Right renal cortex interstitium (tissue), 3 donors: ENCODE measurements at regions not wholly inside any gene's neighbourhood (a gene's known extent, or its start where the extent isn't known, plus 50 kb on each side); places are given as distances from the start of the nearest gene placed in this dataset.
"Not testable (repeated sequence)": the region's sequence is repeated elsewhere in the genome, so short reads cannot be mapped to it uniquely, and the experiment has no call there.

ENCODE experiments used
- DNase-seq, 3 donors: peaks; one replicate each; pipeline ENCODE4 v3.0.0-alpha.2; 2013; ENCODE audit warnings: low read depth in 3 of 3, low spot score in 2 of 3

GRCh38 chrX:129091097-129091496 lies 432.2 kb downstream of the SMARCA1 start:
- no peak for DNase-seq

GRCh38 chrX:129086802-129087201 lies 436.5 kb downstream of the SMARCA1 start:
- DNase-seq, result no peak

GRCh38 chrX:129084291-129084690 lies 439.0 kb downstream of the SMARCA1 start:
- not testable (repeated sequence) for DNase-seq

GRCh38 chrX:129077424-129078170 lies 445.7 kb downstream of the SMARCA1 start:
- DNase-seq, result no peak

- DNase-seq, result peak in 1 of 3 donors; percentile 1
These were observed 451.9 kb downstream of the SMARCA1 start for GRCh38 chrX:129071390-129071789.

- DNase-seq, result no peak
These were observed 457.4 kb downstream of the SMARCA1 start for GRCh38 chrX:129065895-129066294.

DNA sequence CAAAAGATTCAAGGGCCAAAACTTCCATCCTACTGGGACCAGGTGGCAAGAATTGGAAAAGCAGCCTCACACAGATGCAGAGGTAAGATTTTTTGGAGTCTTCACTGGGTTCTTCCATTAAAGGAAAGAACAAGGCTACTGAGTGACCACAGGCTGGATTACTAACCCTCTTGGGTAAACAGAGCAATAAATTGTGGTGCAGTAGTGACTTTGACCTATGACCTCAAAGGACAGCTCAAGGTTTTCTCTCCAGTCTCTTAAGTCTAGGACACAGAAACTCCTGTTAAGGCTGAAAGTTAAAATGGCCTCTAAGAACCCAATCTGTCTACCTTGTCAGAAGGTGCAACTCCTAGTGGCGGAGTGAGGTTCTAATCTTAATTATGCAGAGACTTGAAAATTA lies 464.9 kb downstream of the SMARCA1 start:
- DNase-seq, result no peak

GRCh38 chrX:129043138-129043537 lies 480.2 kb downstream of the SMARCA1 start:
- DNase-seq, result no peak

- DNase-seq, result no peak
These were observed 482.0 kb downstream of the SMARCA1 start for GRCh38 chrX:129041319-129041718.

DNA sequence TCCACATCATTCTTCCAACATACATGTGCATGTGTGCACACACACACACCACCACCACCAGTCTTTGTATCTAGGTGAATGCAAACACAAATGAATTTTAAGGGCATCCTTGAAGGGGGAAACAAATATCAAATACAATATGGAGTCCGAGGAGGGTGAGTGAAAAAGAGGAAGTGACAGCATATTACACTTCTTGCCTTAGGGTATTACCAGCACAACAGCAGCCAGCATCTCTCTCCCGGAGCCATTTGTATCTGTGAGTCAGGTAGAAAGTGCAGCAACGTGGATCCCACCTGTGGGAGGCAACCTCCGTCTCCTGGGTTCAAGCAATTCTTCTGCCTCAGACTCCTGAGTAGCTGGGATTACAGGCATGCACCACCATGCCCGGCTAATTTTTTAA lies 483.2 kb downstream of the SMARCA1 start:
- DNase-seq, result no peak

DNA sequence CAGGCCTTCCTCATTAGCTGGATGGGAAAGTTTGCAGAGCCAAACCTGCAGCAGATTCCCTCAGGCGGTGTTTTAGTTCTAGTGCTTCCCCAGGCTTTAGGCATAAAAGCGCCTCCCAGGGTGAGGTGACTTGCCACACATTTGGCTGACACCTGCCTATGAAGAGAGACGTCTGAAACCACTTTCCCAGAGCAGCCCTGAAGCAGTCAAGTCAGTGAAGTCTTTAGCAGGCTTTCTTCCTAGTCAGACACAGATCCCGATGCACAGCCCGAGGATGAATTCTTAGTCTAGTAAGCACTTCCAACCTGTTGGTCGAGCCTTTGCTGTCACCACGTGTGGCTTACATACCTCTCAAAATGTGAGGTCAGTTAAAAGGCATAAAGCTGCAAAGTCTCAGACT lies 484.1 kb downstream of the SMARCA1 start:
- no peak for DNase-seq

- no peak for DNase-seq
These were observed 485.9 kb downstream of the SMARCA1 start for GRCh38 chrX:129037389-129037788.

GRCh38 chrX:129035180-129035579 lies 488.1 kb downstream of the SMARCA1 start:
- DNase-seq, result no peak

DNA sequence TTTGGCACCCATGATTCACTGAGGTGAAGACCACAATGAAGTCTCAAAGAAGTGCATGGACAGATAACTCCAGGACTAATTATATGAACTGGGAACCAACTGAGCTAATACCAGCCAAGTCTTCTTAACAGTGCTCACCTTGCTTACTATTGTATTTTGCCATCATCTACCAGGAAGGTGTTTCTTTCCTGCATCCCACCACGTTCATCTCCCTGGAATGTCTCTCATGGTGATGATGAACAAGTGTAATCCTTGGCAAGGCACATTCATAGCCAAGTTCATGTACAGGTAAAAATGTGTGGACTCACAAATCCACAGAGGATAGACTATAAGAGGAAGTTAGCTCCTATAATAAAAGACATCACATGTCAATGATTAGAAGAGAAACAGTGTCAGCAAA lies 489.1 kb downstream of the SMARCA1 start:
- no peak for DNase-seq

- no peak for DNase-seq
These were observed 497.1 kb downstream of the SMARCA1 start for GRCh38 chrX:129026202-129026601.

DNA sequence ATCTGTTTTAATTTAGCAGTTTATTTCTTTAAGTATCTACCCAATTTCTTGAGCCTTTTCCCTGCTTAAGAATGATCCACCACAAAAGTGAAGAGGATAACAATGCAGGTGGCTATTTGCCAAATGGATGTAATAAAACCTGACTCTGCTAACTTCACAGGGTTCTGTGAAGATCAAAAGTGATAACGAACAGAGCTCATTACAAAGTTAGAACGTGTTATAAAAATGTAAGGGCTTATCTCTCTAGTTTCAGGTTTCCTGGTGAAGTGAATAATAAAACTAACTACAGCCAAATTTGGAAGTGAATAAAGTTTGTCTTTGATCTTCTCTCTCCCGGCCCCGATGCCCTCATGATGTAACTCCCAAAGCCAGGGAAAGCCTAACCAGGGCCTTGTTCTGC lies 497.9 kb downstream of the SMARCA1 start:
- no peak for DNase-seq

- DNase-seq, result no peak
These were observed 503.9 kb downstream of the SMARCA1 start for GRCh38 chrX:129019412-129019811.

GRCh38 chrX:129015381-129015780 lies 507.9 kb downstream of the SMARCA1 start:
- DNase-seq, result no peak

DNA sequence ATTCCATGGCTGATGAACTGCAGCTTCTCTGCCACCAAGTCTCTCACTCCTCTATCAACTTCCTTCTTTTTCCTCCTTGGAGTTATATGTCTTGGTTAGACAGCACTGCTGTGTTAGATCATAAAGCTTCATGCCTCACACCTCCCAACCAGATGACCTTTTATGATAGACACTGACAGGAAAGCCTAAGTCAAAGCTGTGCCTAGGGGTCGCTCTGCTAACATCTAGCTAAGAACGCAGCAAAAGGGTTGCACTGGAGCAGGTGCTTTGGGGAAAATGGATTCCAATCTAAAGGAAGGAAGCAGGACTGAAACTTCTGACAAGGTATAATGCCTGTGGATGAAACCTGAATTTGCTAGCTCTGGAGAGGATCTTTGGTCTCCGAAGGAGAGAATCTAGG lies 509.7 kb downstream of the SMARCA1 start:
- no peak for DNase-seq

DNA sequence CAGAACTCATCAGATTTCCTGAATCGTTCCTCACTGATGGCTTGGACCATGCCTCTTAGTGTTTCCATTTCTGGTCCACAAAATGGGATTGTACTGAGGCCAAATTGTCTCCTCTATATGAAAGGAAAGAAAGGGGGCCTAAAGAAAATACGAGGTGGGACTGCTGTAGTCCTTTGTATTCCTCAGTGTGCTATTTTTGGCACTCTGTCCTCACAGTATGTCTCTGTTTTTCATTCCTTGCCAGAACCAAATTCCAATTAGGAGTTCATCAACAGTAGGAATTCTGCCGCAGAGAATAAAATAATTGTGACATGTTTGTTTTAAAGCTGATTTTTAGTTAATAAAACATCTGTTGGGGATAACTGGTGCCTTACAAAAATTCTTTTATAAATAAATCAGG lies 515.7 kb downstream of the SMARCA1 start:
- no peak for DNase-seq

DNA sequence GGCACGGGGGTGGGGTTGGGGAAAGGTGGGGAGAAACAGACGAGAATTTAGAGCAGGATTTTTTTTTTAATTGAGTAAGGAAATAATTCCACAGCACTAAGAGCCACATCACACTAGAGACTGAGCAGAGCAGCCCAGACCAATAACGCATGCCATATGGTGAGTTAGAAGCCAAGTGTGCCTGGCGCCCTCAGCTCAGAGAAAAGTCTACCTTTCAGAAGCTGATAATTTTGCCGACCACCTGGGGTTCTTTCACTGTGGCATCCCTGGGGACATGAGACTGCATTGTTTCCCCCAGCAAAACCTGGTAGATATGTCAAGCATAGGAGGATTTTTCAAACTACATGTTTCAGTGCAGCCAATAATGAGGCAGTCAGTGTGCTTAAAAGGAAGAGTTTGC lies 516.8 kb downstream of the SMARCA1 start:
- no peak for DNase-seq

DNA sequence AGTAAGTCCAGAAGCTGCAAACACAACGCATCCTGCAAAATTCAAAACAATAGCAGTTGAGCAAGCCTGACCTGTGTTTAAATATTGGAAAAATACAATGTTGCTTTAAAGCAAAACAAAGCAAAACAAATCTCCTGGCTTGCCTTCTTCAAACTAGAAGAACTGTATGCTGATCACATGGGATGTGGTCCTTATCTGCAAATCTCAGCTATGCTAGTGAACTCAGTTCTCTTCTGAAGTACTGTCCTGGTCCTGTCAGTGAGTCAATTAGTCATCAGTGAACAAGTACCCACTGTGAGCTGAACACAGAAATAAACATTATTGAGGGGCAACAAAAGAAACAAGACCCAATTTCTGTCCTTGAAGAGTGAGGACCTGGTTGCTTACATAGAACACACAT lies 522.5 kb downstream of the SMARCA1 start:
- no peak for DNase-seq

GRCh38 chrX:129000018-129000417 lies 523.3 kb downstream of the SMARCA1 start:
- DNase-seq, result no peak
